PC-3 (cell line): ENCODE measurements at regions not wholly inside any gene's neighbourhood (a gene's known extent, or its start where the extent isn't known, plus 50 kb on each side); places are given as distances from the start of the nearest gene placed in this dataset.

Source experiments
- CTCF ChIP-seq: fragments of 300-600 bp; sonication (generic); conservative IDR thresholded peaks from 2 replicates; pipeline ENCODE4 v1.5.1; 2017; ENCODE audit warnings: antibody characterized with exemption, low read depth, mild to moderate bottlenecking, low read length
- EZH2 ChIP-seq: fragments of 300-600 bp; sonication (generic); IDR thresholded peaks from one replicate; pipeline ENCODE4 v1.6.1; 2017; ENCODE audit warnings: antibody characterized with exemption, mild to moderate bottlenecking, low read length; ENCODE audit not compliant: unreplicated experiment

- TF ChIP-seq EZH2 = no peak
- TF ChIP-seq CTCF = no peak
Measured at GRCh38 chr4:11139871-11140270, 288.8 kb downstream of the HS3ST1 start.
